HG03139 (cell line): ENCODE measurements at regions not wholly inside any gene's neighbourhood (a gene's known extent, or its start where the extent isn't known, plus 50 kb on each side); places are given as distances from the start of the nearest gene placed in this dataset.

Source experiments
- ATAC-seq: cut with Tn5 transposase; IDR thresholded peaks from one replicate; pipeline ENCODE4 v1.9.1; 2021; ENCODE audit not compliant: unreplicated experiment

- no peak for ATAC-seq
Measured at GRCh38 chr13:84031120-84031519, 148.8 kb upstream of the SLITRK1 start.

GRCh38 chr13:84029396-84029795 lies 147.1 kb upstream of the SLITRK1 start:
- ATAC-seq, result no peak

- no peak for ATAC-seq
Measured at GRCh38 chr13:84025824-84026223, 143.6 kb upstream of the SLITRK1 start.

- no peak for ATAC-seq
Measured at GRCh38 chr13:83996415-83996814, 114.1 kb upstream of the SLITRK1 start.

- no peak for ATAC-seq
Measured at GRCh38 chr13:83995930-83996329, 113.7 kb upstream of the SLITRK1 start.

GRCh38 chr13:83992566-83993358 lies 110.5 kb upstream of the SLITRK1 start:
- ATAC-seq, result no peak

GRCh38 chr13:83987394-83987793 lies 105.1 kb upstream of the SLITRK1 start:
- ATAC-seq, result no peak

- no peak for ATAC-seq
Measured at GRCh38 chr13:83984793-83985192, 102.5 kb upstream of the SLITRK1 start.

- ATAC-seq, result no peak
Measured at GRCh38 chr13:83980331-83980730, 98.1 kb upstream of the SLITRK1 start.

- ATAC-seq, result no peak
Measured at GRCh38 chr13:83975655-83976165, 93.4 kb upstream of the SLITRK1 start.

- ATAC-seq, result no peak
Measured at GRCh38 chr13:83958531-83958930, 76.3 kb upstream of the SLITRK1 start.

- ATAC-seq, result no peak
Measured at GRCh38 chr13:83955011-83955410, 72.7 kb upstream of the SLITRK1 start.

GRCh38 chr13:83953916-83954315 lies 71.6 kb upstream of the SLITRK1 start:
- ATAC-seq, result no peak

- ATAC-seq, result no peak
Measured at GRCh38 chr13:83950293-83950692, 68.0 kb upstream of the SLITRK1 start.

- no peak for ATAC-seq
Measured at GRCh38 chr13:83943530-83944279, 61.4 kb upstream of the SLITRK1 start.

- ATAC-seq, result no peak
Measured at GRCh38 chr13:83941701-83942335, 59.5 kb upstream of the SLITRK1 start.

- no peak for ATAC-seq
Measured at GRCh38 chr13:83940742-83941141, 58.5 kb upstream of the SLITRK1 start.

GRCh38 chr13:83937579-83937978 lies 55.3 kb upstream of the SLITRK1 start:
- ATAC-seq, result no peak

- ATAC-seq, result no peak
Measured at GRCh38 chr13:83935566-83935965, 53.3 kb upstream of the SLITRK1 start.
